GM13976 (cell line): ENCODE measurements at regions not wholly inside any gene's neighbourhood (a gene's known extent, or its start where the extent isn't known, plus 50 kb on each side); places are given as distances from the start of the nearest gene placed in this dataset.

Source experiments
- DNase-seq: peaks from one replicate; pipeline ENCODE4 v3.0.0; 2012; ENCODE audit warnings: low spot score
- CTCF ChIP-seq: IDR thresholded peaks from 2 replicates; pipeline ENCODE4 v1.5.1; 2012; ENCODE audit warnings: borderline replicate concordance, mild to moderate bottlenecking; ENCODE audit not compliant: insufficient read depth; ENCODE audit errors: extremely low read depth, missing control alignments, control extremely low read depth
- in situ Hi-C: fragments of 300-500 bp; cut with MboI; formaldehyde crosslinking; loops from one replicate; pipeline ENCODE4 v1.12.0; 2022; ENCODE audit warnings: low sequenced_read_pairs, mixed read lengths, inconsistent platforms; ENCODE audit not compliant: unreplicated experiment

- DNase-seq = no peak
- no peak for TF ChIP-seq CTCF
- in situ Hi-C loops = no loop called here
These were observed 447.6 kb upstream of the TCF4 start for GRCh38 chr18:56035546-56035945.

GRCh38 chr18:56034949-56035348, 447.0 kb upstream of the TCF4 start:
- no peak for TF ChIP-seq CTCF
- no peak for DNase-seq
- in situ Hi-C loops = no loop called here

- no peak for DNase-seq
- in situ Hi-C loops = no loop called here
- no peak for TF ChIP-seq CTCF
These were observed 442.1 kb upstream of the TCF4 start for GRCh38 chr18:56030060-56030459.

- in situ Hi-C loops = no loop called here
- no peak for TF ChIP-seq CTCF
- DNase-seq = no peak
These were observed 440.5 kb upstream of the TCF4 start for GRCh38 chr18:56028514-56028913.

- TF ChIP-seq CTCF = no peak
- no peak for DNase-seq
- in situ Hi-C loops = no loop called here
These were observed 438.5 kb upstream of the TCF4 start for GRCh38 chr18:56026509-56026908.

GRCh38 chr18:56021809-56022195, 433.8 kb upstream of the TCF4 start:
- TF ChIP-seq CTCF = no peak
- DNase-seq = no peak
- in situ Hi-C loops = no loop called here
